ENCODE measurements at regions not wholly inside any gene's neighbourhood (a gene's known extent, or its start where the extent isn't known, plus 50 kb on each side); places are given as distances from the start of the nearest gene placed in this dataset.
"Not testable (repeated sequence)": the region's sequence is repeated elsewhere in the genome, so short reads cannot be mapped to it uniquely, and the experiment has no call there.

- DNase-seq = no peak
These were observed 1383.4 kb upstream of the PCDH20 start for GRCh38 chr13:62799038-62799535.

- no peak for DNase-seq
These were observed 1378.2 kb upstream of the PCDH20 start for GRCh38 chr13:62793850-62794249.

GRCh38 chr13:62781866-62782265 lies 1366.2 kb upstream of the PCDH20 start:
- no peak for DNase-seq

- no peak for DNase-seq
These were observed 1363.5 kb upstream of the PCDH20 start for GRCh38 chr13:62779161-62779560.

- no peak for DNase-seq
These were observed 1351.8 kb upstream of the PCDH20 start for GRCh38 chr13:62767473-62767872.

GRCh38 chr13:62760724-62761123 lies 1345.1 kb upstream of the PCDH20 start:
- DNase-seq = no peak

GRCh38 chr13:62747629-62748028 lies 1332.0 kb upstream of the PCDH20 start:
- DNase-seq = no peak

- no peak for DNase-seq
These were observed 1331.5 kb upstream of the PCDH20 start for GRCh38 chr13:62747152-62747551.

GRCh38 chr13:62729746-62730145 lies 1314.1 kb upstream of the PCDH20 start:
- not testable (repeated sequence) for DNase-seq

GRCh38 chr13:62721893-62722292 lies 1306.2 kb upstream of the PCDH20 start:
- DNase-seq = no peak

- DNase-seq = not testable (repeated sequence)
These were observed 1296.3 kb upstream of the PCDH20 start for GRCh38 chr13:62711948-62712347.

GRCh38 chr13:62710787-62711186 lies 1295.1 kb upstream of the PCDH20 start:
- peak; percentile 4 for DNase-seq

GRCh38 chr13:62706048-62706447 lies 1290.4 kb upstream of the PCDH20 start:
- no peak for DNase-seq

- DNase-seq = no peak
These were observed 1289.2 kb upstream of the PCDH20 start for GRCh38 chr13:62704875-62705274.

GRCh38 chr13:62702502-62702901 lies 1286.9 kb upstream of the PCDH20 start:
- DNase-seq = peak; percentile 17

- no peak for DNase-seq
These were observed 1282.1 kb upstream of the PCDH20 start for GRCh38 chr13:62697701-62698100.

- DNase-seq = no peak
These were observed 1280.8 kb upstream of the PCDH20 start for GRCh38 chr13:62696490-62696889.

GRCh38 chr13:62687732-62688131 lies 1272.1 kb upstream of the PCDH20 start:
- DNase-seq = no peak

GRCh38 chr13:62684359-62684758 lies 1268.7 kb upstream of the PCDH20 start:
- DNase-seq = no peak

GRCh38 chr13:62682788-62683187 lies 1267.1 kb upstream of the PCDH20 start:
- no peak for DNase-seq

- no peak for DNase-seq
These were observed 1262.4 kb upstream of the PCDH20 start for GRCh38 chr13:62678039-62678438.

- DNase-seq = no peak
These were observed 1248.1 kb upstream of the PCDH20 start for GRCh38 chr13:62663767-62664166.

- DNase-seq = no peak
These were observed 1243.7 kb upstream of the PCDH20 start for GRCh38 chr13:62659365-62659764.

- DNase-seq = no peak
These were observed 1237.7 kb upstream of the PCDH20 start for GRCh38 chr13:62653371-62653770.

- no peak for DNase-seq
These were observed 1228.3 kb upstream of the PCDH20 start for GRCh38 chr13:62643799-62644524.

Measured in DMS153 (cell line).